H9 (cell line): ENCODE measurements at regions not wholly inside any gene's neighbourhood (a gene's known extent, or its start where the extent isn't known, plus 50 kb on each side); places are given as distances from the start of the nearest gene placed in this dataset.
"Not testable (repeated sequence)": the region's sequence is repeated elsewhere in the genome, so short reads cannot be mapped to it uniquely, and the experiment has no call there.

Source experiments
- DNase-seq: peaks from one replicate; pipeline ENCODE4 v3.0.0-alpha.2; 2017
- H2AFZ ChIP-seq: one replicate; pipeline ENCODE4 v1.6.1; 2013; ENCODE audit warnings: mild to moderate bottlenecking, low read length, control low read depth, moderate library complexity
- H2AK5ac ChIP-seq: 2 replicates; pipeline ENCODE4 v1.6.1; 2013; ENCODE audit warnings: low read length, control low read depth, mixed read lengths; ENCODE audit not compliant: insufficient read length
- H2BK120ac ChIP-seq: one replicate; pipeline ENCODE4 v1.6.1; 2013; ENCODE audit warnings: low read depth, mild to moderate bottlenecking, low read length, control low read depth, inconsistent platforms; ENCODE audit not compliant: poor library complexity, severe bottlenecking
- H2BK12ac ChIP-seq: 2 replicates; pipeline ENCODE4 v1.6.1; 2013; ENCODE audit warnings: low read length, control low read depth, mixed read lengths, low read depth; ENCODE audit not compliant: insufficient read length
- H2BK15ac ChIP-seq: 2 replicates; pipeline ENCODE4 v1.6.1; 2013; ENCODE audit warnings: low read depth, low read length, control low read depth
- H2BK20ac ChIP-seq: one replicate; pipeline ENCODE4 v1.6.1; 2013; ENCODE audit warnings: low read depth, mild to moderate bottlenecking, low read length, control low read depth, inconsistent platforms; ENCODE audit not compliant: poor library complexity, severe bottlenecking
- H2BK5ac ChIP-seq: 2 replicates; pipeline ENCODE4 v1.6.1; 2013; ENCODE audit warnings: low read length, control low read depth, mixed read lengths; ENCODE audit not compliant: insufficient read length
- H3K14ac ChIP-seq: 2 replicates; pipeline ENCODE4 v1.6.1; 2013; ENCODE audit warnings: low read length, control low read depth; ENCODE audit not compliant: insufficient read depth
- H3K18ac ChIP-seq: 2 replicates; pipeline ENCODE4 v1.6.1; 2013; ENCODE audit warnings: low read depth, mild to moderate bottlenecking, mixed read lengths, low read length, control low read depth; ENCODE audit not compliant: insufficient read length
- H3K23ac ChIP-seq: 2 replicates; pipeline ENCODE4 v1.6.1; 2013; ENCODE audit warnings: low read length, control low read depth, mixed read lengths, low read depth; ENCODE audit not compliant: insufficient read length
- H3K23me2 ChIP-seq: 2 replicates; pipeline ENCODE4 v1.6.1; 2013; ENCODE audit warnings: low read depth, mild to moderate bottlenecking, mixed read lengths, low read length, control low read depth; ENCODE audit not compliant: insufficient read length, poor library complexity, severe bottlenecking
- H3K27ac ChIP-seq: 2 replicates; pipeline ENCODE4 v1.5.1; 2013; ENCODE audit warnings: low read length, control low read depth, mixed read lengths, low read depth; ENCODE audit not compliant: insufficient read length
- H3K27me3 ChIP-seq: 2 replicates; pipeline ENCODE4 v1.6.1; 2013; ENCODE audit warnings: low read length, control low read depth, inconsistent platforms; ENCODE audit not compliant: insufficient read depth
- H3K4ac ChIP-seq: 2 replicates; pipeline ENCODE4 v1.6.1; 2013; ENCODE audit warnings: low read depth, mild to moderate bottlenecking, control low read depth, inconsistent platforms, low read length, moderate library complexity
- H3K4me1 ChIP-seq: 2 replicates; pipeline ENCODE4 v1.6.1; 2013; ENCODE audit warnings: low read length, control low read depth, inconsistent platforms; ENCODE audit not compliant: insufficient read depth
- H3K4me2 ChIP-seq: 2 replicates; pipeline ENCODE4 v1.6.1; 2013; ENCODE audit warnings: low read length, control low read depth, mixed read lengths; ENCODE audit not compliant: insufficient read length, insufficient read depth
- H3K56ac ChIP-seq: 2 replicates; pipeline ENCODE4 v1.6.1; 2013; ENCODE audit warnings: low read depth, mild to moderate bottlenecking, mixed read lengths, low read length, control low read depth; ENCODE audit not compliant: insufficient read length
- H3K79me1 ChIP-seq: 2 replicates; pipeline ENCODE4 v1.6.1; 2013; ENCODE audit warnings: low read depth, mild to moderate bottlenecking, moderate library complexity, low read length, control low read depth, inconsistent platforms; ENCODE audit not compliant: insufficient read depth, poor library complexity, severe bottlenecking
- H3K79me2 ChIP-seq: 2 replicates; pipeline ENCODE4 v1.6.1; 2013; ENCODE audit warnings: low read length, control low read depth, inconsistent platforms; ENCODE audit not compliant: insufficient read depth
- H3K9ac ChIP-seq: 2 replicates; pipeline ENCODE4 v1.6.1; 2013; ENCODE audit warnings: low read length, control low read depth, mixed read lengths; ENCODE audit not compliant: insufficient read length; ENCODE audit errors: extremely low read depth
- H3K9me3 ChIP-seq: one replicate; pipeline ENCODE4 v1.6.1; 2013; ENCODE audit warnings: low read depth, low read length, inconsistent platforms; ENCODE audit not compliant: control insufficient read depth
- H3T11ph ChIP-seq: one replicate; pipeline ENCODE4 v1.6.1; 2013; ENCODE audit warnings: mild to moderate bottlenecking, low read length, control low read depth, inconsistent platforms
- H4K20me1 ChIP-seq: one replicate; pipeline ENCODE4 v1.6.1; 2013; ENCODE audit not compliant: control insufficient read depth, insufficient read length, insufficient read depth
- H4K5ac ChIP-seq: 2 replicates; pipeline ENCODE4 v1.6.1; 2013; ENCODE audit warnings: low read depth, mild to moderate bottlenecking, mixed read lengths, low read length, control low read depth; ENCODE audit not compliant: insufficient read length
- H4K8ac ChIP-seq: replicated peaks from 2 replicates; pipeline ENCODE4 v1.6.1; 2013; ENCODE audit warnings: low read length, control low read depth, mixed read lengths, low read depth; ENCODE audit not compliant: insufficient read length
- H4K91ac ChIP-seq: 2 replicates; pipeline ENCODE4 v1.6.1; 2013; ENCODE audit warnings: low read depth, mild to moderate bottlenecking, moderate library complexity, mixed read lengths, low read length, control low read depth; ENCODE audit not compliant: insufficient read length
- H3K27ac Mint-ChIP-seq, 3 experiments: 2 replicates in 2 of 3; 3 replicates in 1 of 3; pipeline ENCODE4 v1.8.0; 2020 to 2021; ENCODE audit warnings: mixed read lengths in 3 of 3, mild to moderate bottlenecking in 1 of 3, moderate library complexity in 1 of 3
- H3K27me3 Mint-ChIP-seq: 2 replicates; pipeline ENCODE4 v1.8.0; 2021; ENCODE audit warnings: low read depth, mild to moderate bottlenecking, moderate library complexity, mixed read lengths
- H3K36me3 Mint-ChIP-seq, 3 experiments: 2 replicates in 2 of 3; 3 replicates in 1 of 3; pipeline ENCODE4 v1.8.0; 2020 to 2021; ENCODE audit warnings: low read depth in 3 of 3, mixed read lengths in 3 of 3; ENCODE audit not compliant: insufficient read depth in 1 of 3
- H3K4me1 Mint-ChIP-seq, 2 experiments: 2 replicates each; pipeline ENCODE4 v1.8.0; 2020; ENCODE audit warnings: mixed read lengths in 2 of 2
- H3K4me3 Mint-ChIP-seq, 2 experiments: 2 replicates in 1 of 2; 3 replicates in 1 of 2; pipeline ENCODE4 v1.8.0; 2020 to 2021; ENCODE audit warnings: mild to moderate bottlenecking in 2 of 2, mixed read lengths in 2 of 2, moderate library complexity in 1 of 2
- H3K9me3 Mint-ChIP-seq, 2 experiments: 2 replicates in 1 of 2; 3 replicates in 1 of 2; pipeline ENCODE4 v1.8.0; 2020; ENCODE audit warnings: mild to moderate bottlenecking in 2 of 2, mixed read lengths in 2 of 2, moderate library complexity in 1 of 2
- WGBS: extraction: QIAGEN DNeasy Blood & Tissue Kit; methylation state at CpG from one replicate; pipeline ENCODE4 v1.1.7; 2013; ENCODE audit warnings: missing lambda C conversion rate, low lambda C conversion rate, mixed read lengths; ENCODE audit not compliant: insufficient read length; ENCODE audit errors: extremely low coverage; 5-methylcytosine and 5-hydroxymethylcytosine counted together

GRCh38 chr4:189655817-189656216, 284.9 kb upstream of the FRG1 start:
- H2BK5ac ChIP-seq, H3K27ac Mint-ChIP-seq, H3K27ac ChIP-seq, H3K79me2 ChIP-seq, H3K4me1 Mint-ChIP-seq, H3K4ac ChIP-seq, H2BK15ac ChIP-seq, H3K56ac ChIP-seq, H4K8ac ChIP-seq, H3K9ac ChIP-seq, H2BK12ac ChIP-seq, H3K23ac ChIP-seq, H3K27me3 ChIP-seq, H3K4me1 ChIP-seq, H2AK5ac ChIP-seq, H4K91ac ChIP-seq, H2BK120ac ChIP-seq, H3K4me3 Mint-ChIP-seq, H3K9me3 ChIP-seq, H3K36me3 Mint-ChIP-seq, H3K4me2 ChIP-seq, DNase-seq, H3K27me3 Mint-ChIP-seq, H4K5ac ChIP-seq, H2AFZ ChIP-seq, H2BK20ac ChIP-seq, H3K14ac ChIP-seq, H3K79me1 ChIP-seq, H3K18ac ChIP-seq, H3K23me2 ChIP-seq, H3T11ph ChIP-seq, H4K20me1 ChIP-seq: not testable (repeated sequence)
- peaks cover 40 to 64% of the 10 kb centered on the region in 2 experiments for H3K9me3 Mint-ChIP-seq
- no CpG with 5 or more reads among the region's 8 CpGs for WGBS
